ENCODE measurements at regions not wholly inside any gene's neighbourhood (a gene's known extent, or its start where the extent isn't known, plus 50 kb on each side); places are given as distances from the start of the nearest gene placed in this dataset.

GRCh38 chr11:8340296-8340695 lies 76.6 kb upstream of the LMO1 start:
- DNase-seq (ENCODE audit: low read depth in 3 of 3) = no peak

- no peak for DNase-seq (ENCODE audit: low read depth in 3 of 3)
These were observed 75.9 kb upstream of the LMO1 start for GRCh38 chr11:8339592-8340022.

- peak in 1 of 3 experiments; percentile 27 for DNase-seq (ENCODE audit: low read depth in 3 of 3)
These were observed 74.5 kb upstream of the LMO1 start for GRCh38 chr11:8338138-8338537.

GRCh38 chr11:8337130-8337795 lies 73.6 kb upstream of the LMO1 start:
- no peak for DNase-seq (ENCODE audit: low read depth in 3 of 3)

- no peak for DNase-seq (ENCODE audit: low read depth in 3 of 3)
These were observed 72.9 kb upstream of the LMO1 start for GRCh38 chr11:8336356-8337129.

GRCh38 chr11:8335683-8336082 lies 72.0 kb upstream of the LMO1 start:
- no peak for DNase-seq (ENCODE audit: low read depth in 3 of 3)

- DNase-seq (ENCODE audit: low read depth in 3 of 3) = no peak
These were observed 71.5 kb upstream of the LMO1 start for GRCh38 chr11:8335186-8335585.

GRCh38 chr11:8333811-8334401 lies 70.2 kb upstream of the LMO1 start:
- no peak for DNase-seq (ENCODE audit: low read depth in 3 of 3)

- no peak for DNase-seq (ENCODE audit: low read depth in 3 of 3)
These were observed 69.7 kb upstream of the LMO1 start for GRCh38 chr11:8333376-8333775.

- no peak for DNase-seq (ENCODE audit: low read depth in 3 of 3)
These were observed 69.2 kb upstream of the LMO1 start for GRCh38 chr11:8332891-8333290.

GRCh38 chr11:8332196-8332595 lies 68.5 kb upstream of the LMO1 start:
- no peak for DNase-seq (ENCODE audit: low read depth in 3 of 3)

GRCh38 chr11:8331767-8332166 lies 68.1 kb upstream of the LMO1 start:
- DNase-seq (ENCODE audit: low read depth in 3 of 3) = no peak

GRCh38 chr11:8330896-8331295 lies 67.2 kb upstream of the LMO1 start:
- no peak for DNase-seq (ENCODE audit: low read depth in 3 of 3)

- DNase-seq (ENCODE audit: low read depth in 3 of 3) = no peak
These were observed 66.7 kb upstream of the LMO1 start for GRCh38 chr11:8330404-8330803.

- DNase-seq (ENCODE audit: low read depth in 3 of 3) = no peak
These were observed 66.2 kb upstream of the LMO1 start for GRCh38 chr11:8329847-8330361.

GRCh38 chr11:8329336-8329735 lies 65.7 kb upstream of the LMO1 start:
- DNase-seq (ENCODE audit: low read depth in 3 of 3) = no peak

GRCh38 chr11:8328848-8329330 lies 65.2 kb upstream of the LMO1 start:
- peak; percentile 35 to 79 (median 50) for DNase-seq (ENCODE audit: low read depth in 3 of 3)

- no peak for DNase-seq (ENCODE audit: low read depth in 3 of 3)
These were observed 64.6 kb upstream of the LMO1 start for GRCh38 chr11:8328231-8328794.

- DNase-seq (ENCODE audit: low read depth in 3 of 3) = no peak
These were observed 64.1 kb upstream of the LMO1 start for GRCh38 chr11:8327761-8328192.

GRCh38 chr11:8326337-8326736 lies 62.7 kb upstream of the LMO1 start:
- no peak for DNase-seq (ENCODE audit: low read depth in 3 of 3)

- DNase-seq (ENCODE audit: low read depth in 3 of 3) = no peak
These were observed 62.1 kb upstream of the LMO1 start for GRCh38 chr11:8325591-8326304.

Data from stimulated activated CD4-positive, alpha-beta T cell treated with anti-CD3 and anti-CD28 coated beads, TNF-alpha, amount 100 ng/mL, for 24 hours (primary cell).